ENCODE measurements at regions not wholly inside any gene's neighbourhood (a gene's known extent, or its start where the extent isn't known, plus 50 kb on each side); places are given as distances from the start of the nearest gene placed in this dataset.

DNA sequence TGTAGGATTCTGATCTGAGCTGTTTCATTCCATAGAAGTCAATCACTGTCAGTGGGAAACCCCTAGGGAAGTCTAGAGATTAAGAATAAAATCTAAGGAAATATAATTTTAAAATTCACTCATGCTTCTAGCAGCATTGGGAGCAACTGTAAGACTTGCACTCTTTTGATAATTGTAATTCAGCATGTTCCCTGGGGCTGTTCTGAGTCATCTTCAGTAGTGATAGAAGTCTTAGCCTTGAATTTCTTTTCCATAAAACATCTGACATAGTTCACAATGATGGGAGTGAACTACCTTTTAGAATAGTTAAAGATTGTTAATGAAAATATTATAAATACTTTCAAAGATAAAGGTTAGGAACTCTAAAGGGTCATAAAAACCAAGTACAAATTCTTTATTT is 935.8 kb downstream of the DTWD2 start:
- Histone ChIP-seq H3K9ac (no peak overlapping the region), H2AFZ (replicated peaks) (no peak overlapping the region), H3K4me1 (no peaks in the 10 kb centered on the region), H3K27ac (no peak overlapping the region), H3K36me3 (no peaks in the 10 kb centered on the region), H4K20me1 (ENCODE audit: low read depth) (no peaks in the 10 kb centered on the region), H3K4me2 (no peak overlapping the region), H3K27me3 (no peaks in the 10 kb centered on the region), H3K4me3 (no peak overlapping the region), H3F3A (ENCODE audit: low read depth) (no peaks in the 10 kb centered on the region), H3K79me2 (ENCODE audit: low read depth) (no peaks in the 10 kb centered on the region), H3K9me3 (ENCODE audit: low read depth) (peaks cover 9% of the 10 kb centered on the region)
- H3K36me3 Mint-ChIP-seq: peaks cover 2% of the 10 kb centered on the region
- no peak overlapping the region for H3K4me3 Mint-ChIP-seq
- DNase-seq (ENCODE audit: low spot score): no peak
- H3K9me3 Mint-ChIP-seq: peaks cover 11% of the 10 kb centered on the region
- no peak overlapping the region for H3K27ac Mint-ChIP-seq
- H3K4me1 Mint-ChIP-seq: no peaks in the 10 kb centered on the region
- H3K27me3 Mint-ChIP-seq (ENCODE audit: insufficient read depth, low read depth): peaks cover 3% of the 10 kb centered on the region
- TF ChIP-seq EZH2 (IDR thresholded peaks at IDR 0.05) (no peak), CTCF (IDR thresholded peaks at IDR 0.05) (no peak), EZH2phosphoT487 (IDR thresholded peaks at IDR 0.05) (no peak)

- Histone ChIP-seq H3K79me2 (ENCODE audit: low read depth) (no peaks in the 10 kb centered on the region), H3K27me3 (no peaks in the 10 kb centered on the region), H3K4me1 (no peaks in the 10 kb centered on the region), H3K4me2 (no peak overlapping the region), H3K36me3 (no peaks in the 10 kb centered on the region), H3K4me3 (no peak overlapping the region), H3K9ac (no peak overlapping the region), H3K27ac (no peak overlapping the region), H3F3A (ENCODE audit: low read depth) (no peaks in the 10 kb centered on the region), H3K9me3 (ENCODE audit: low read depth) (no peaks in the 10 kb centered on the region), H2AFZ (replicated peaks) (no peak overlapping the region), H4K20me1 (ENCODE audit: low read depth) (no peaks in the 10 kb centered on the region)
- no peak for DNase-seq (ENCODE audit: low spot score)
- Mint-ChIP-seq H3K27ac (no peak overlapping the region), H3K36me3 (no peaks in the 10 kb centered on the region), H3K4me3 (no peak overlapping the region), H3K27me3 (ENCODE audit: insufficient read depth, low read depth) (no peaks in the 10 kb centered on the region), H3K4me1 (no peaks in the 10 kb centered on the region), H3K9me3 (no peaks in the 10 kb centered on the region)
- TF ChIP-seq EZH2 (IDR thresholded peaks at IDR 0.05) (no peak), CTCF (IDR thresholded peaks at IDR 0.05) (no peak), EZH2phosphoT487 (IDR thresholded peaks at IDR 0.05) (no peak)
These were observed 944.2 kb downstream of the DTWD2 start for GRCh38 chr5:118044169-118044568.

DNA sequence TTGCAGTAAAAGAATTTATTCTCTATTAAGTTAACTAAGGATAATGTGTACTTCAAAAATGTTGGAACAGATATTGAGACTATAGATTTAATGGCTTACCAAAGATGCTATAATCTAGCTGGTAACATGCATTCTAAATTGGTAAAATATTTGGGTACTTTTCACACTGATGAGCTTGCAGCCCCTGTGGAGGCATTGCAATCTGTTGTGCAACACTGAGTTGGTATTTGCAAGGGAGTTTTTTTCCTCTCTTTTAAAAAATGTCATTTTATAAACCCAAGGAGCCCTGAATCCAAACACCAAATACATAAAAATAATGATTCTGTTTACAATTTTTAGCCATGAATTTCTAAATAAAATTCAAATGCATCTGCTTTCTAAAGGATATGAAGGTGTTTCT is 944.8 kb downstream of the DTWD2 start:
- H3F3A ChIP-seq (ENCODE audit: low read depth): no peaks in the 10 kb centered on the region
- no peaks in the 10 kb centered on the region for H3K36me3 ChIP-seq
- no peaks in the 10 kb centered on the region for H3K4me1 Mint-ChIP-seq
- H3K79me2 ChIP-seq (ENCODE audit: low read depth): no peaks in the 10 kb centered on the region
- H3K4me3 Mint-ChIP-seq: no peak overlapping the region
- no peak overlapping the region for H3K9ac ChIP-seq
- TF ChIP-seq EZH2 (IDR thresholded peaks at IDR 0.05): no peak
- no peak for TF ChIP-seq CTCF (IDR thresholded peaks at IDR 0.05)
- TF ChIP-seq EZH2phosphoT487 (IDR thresholded peaks at IDR 0.05): no peak
- DNase-seq (ENCODE audit: low spot score): no peak
- H3K27me3 ChIP-seq: no peaks in the 10 kb centered on the region
- no peak overlapping the region for H2AFZ ChIP-seq (replicated peaks)
- H4K20me1 ChIP-seq (ENCODE audit: low read depth): no peaks in the 10 kb centered on the region
- H3K9me3 ChIP-seq (ENCODE audit: low read depth): no peaks in the 10 kb centered on the region
- no peaks in the 10 kb centered on the region for H3K27me3 Mint-ChIP-seq (ENCODE audit: insufficient read depth, low read depth)
- no peak overlapping the region for H3K27ac Mint-ChIP-seq
- no peaks in the 10 kb centered on the region for H3K9me3 Mint-ChIP-seq
- H3K4me1 ChIP-seq: no peaks in the 10 kb centered on the region
- no peak overlapping the region for H3K4me2 ChIP-seq
- H3K36me3 Mint-ChIP-seq: no peaks in the 10 kb centered on the region
- no peak overlapping the region for H3K27ac ChIP-seq
- H3K4me3 ChIP-seq: no peak overlapping the region

- Histone ChIP-seq H3K9ac (no peak overlapping the region), H3K9me3 (ENCODE audit: low read depth) (no peaks in the 10 kb centered on the region), H3K4me3 (no peak overlapping the region), H3K36me3 (no peaks in the 10 kb centered on the region), H3K4me2 (no peak overlapping the region), H4K20me1 (ENCODE audit: low read depth) (no peaks in the 10 kb centered on the region), H3K79me2 (ENCODE audit: low read depth) (no peaks in the 10 kb centered on the region), H3K4me1 (no peaks in the 10 kb centered on the region), H3K27ac (no peak overlapping the region), H3K27me3 (no peaks in the 10 kb centered on the region), H3F3A (ENCODE audit: low read depth) (no peaks in the 10 kb centered on the region), H2AFZ (replicated peaks) (no peak overlapping the region)
- no peak for DNase-seq (ENCODE audit: low spot score)
- TF ChIP-seq EZH2phosphoT487 (IDR thresholded peaks at IDR 0.05) (no peak), CTCF (IDR thresholded peaks at IDR 0.05) (peak; percentile 38), EZH2 (IDR thresholded peaks at IDR 0.05) (no peak)
- Mint-ChIP-seq H3K9me3 (no peaks in the 10 kb centered on the region), H3K27ac (no peak overlapping the region), H3K4me1 (no peaks in the 10 kb centered on the region), H3K4me3 (no peak overlapping the region), H3K36me3 (no peaks in the 10 kb centered on the region), H3K27me3 (ENCODE audit: insufficient read depth, low read depth) (no peaks in the 10 kb centered on the region)
These were observed 946.3 kb downstream of the DTWD2 start for GRCh38 chr5:118042076-118042475.

All from neural progenitor cell (in vitro differentiated cells).